ENCODE measurements at regions not wholly inside any gene's neighbourhood (a gene's known extent, or its start where the extent isn't known, plus 50 kb on each side); places are given as distances from the start of the nearest gene placed in this dataset.

DNA sequence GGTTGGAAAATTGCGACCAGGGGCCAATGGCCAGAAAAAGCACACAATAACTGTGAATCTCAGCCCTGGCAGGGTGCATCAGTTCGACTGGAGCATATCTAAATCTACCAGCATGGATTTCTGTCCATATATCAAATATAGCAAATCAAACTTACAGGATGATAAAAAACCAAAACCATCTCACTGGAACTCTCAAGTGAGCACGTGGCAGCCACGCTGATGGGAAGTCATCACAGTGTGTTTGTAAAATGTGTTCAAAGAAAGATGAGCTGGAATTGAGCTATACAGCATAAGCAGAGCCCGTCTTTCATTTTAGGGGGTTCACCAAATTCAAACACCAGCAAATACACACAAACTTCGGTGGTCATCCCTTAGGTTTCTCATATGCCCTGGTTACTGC, 610.1 kb downstream of the AJAP1 start:
- Histone ChIP-seq H3K9me3 (no peaks in the 10 kb centered on the region), H3K27me3 (replicated peaks; ENCODE audit: insufficient read depth) (no peaks in the 10 kb centered on the region), H3K4me1 (replicated peaks) (no peaks in the 10 kb centered on the region), H3K36me3 (no peaks in the 10 kb centered on the region), H3K4me3 (no peak overlapping the region), H3K27ac (no peak overlapping the region)
- TF ChIP-seq POLR2A (IDR thresholded peaks at IDR 0.05), result no peak
- TF ChIP-seq, protein P1, sequence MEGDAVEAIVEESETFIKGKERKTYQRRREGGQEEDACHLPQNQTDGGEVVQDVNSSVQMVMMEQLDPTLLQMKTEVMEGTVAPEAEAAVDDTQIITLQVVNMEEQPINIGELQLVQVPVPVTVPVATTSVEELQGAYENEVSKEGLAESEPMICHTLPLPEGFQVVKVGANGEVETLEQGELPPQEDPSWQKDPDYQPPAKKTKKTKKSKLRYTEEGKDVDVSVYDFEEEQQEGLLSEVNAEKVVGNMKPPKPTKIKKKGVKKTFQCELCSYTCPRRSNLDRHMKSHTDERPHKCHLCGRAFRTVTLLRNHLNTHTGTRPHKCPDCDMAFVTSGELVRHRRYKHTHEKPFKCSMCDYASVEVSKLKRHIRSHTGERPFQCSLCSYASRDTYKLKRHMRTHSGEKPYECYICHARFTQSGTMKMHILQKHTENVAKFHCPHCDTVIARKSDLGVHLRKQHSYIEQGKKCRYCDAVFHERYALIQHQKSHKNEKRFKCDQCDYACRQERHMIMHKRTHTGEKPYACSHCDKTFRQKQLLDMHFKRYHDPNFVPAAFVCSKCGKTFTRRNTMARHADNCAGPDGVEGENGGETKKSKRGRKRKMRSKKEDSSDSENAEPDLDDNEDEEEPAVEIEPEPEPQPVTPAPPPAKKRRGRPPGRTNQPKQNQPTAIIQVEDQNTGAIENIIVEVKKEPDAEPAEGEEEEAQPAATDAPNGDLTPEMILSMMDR (IDR thresholded peaks at IDR 0.05), result no peak
- TF ChIP-seq POLR2AphosphoS5 (IDR thresholded peaks at IDR 0.05), result no peak
- WGBS, result 73% methylated on average over 6 of the region's 6 CpGs
- intact Hi-C loops (cut with DNase I), result no loop called here
- DNase-seq (ENCODE audit: low spot score), result no peak

DNA sequence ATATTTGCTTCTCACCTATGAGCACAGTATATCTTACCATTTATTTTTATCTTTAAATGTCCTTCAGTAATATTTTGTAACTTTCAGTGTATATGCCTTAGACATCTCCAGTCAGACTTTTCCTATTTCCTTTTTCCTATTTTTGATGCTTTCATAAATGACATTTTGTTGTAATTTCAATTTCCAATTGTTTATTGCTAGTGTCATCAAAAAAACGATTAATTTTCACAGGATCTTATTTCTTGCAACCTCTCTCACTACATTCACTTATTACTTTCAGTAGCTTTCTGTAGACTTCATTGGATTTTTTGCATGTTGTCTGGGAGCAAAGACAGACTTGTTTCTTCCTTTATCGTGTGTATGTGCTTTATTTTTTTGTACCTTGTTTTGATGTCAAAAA, 602.4 kb downstream of the AJAP1 start:
- TF ChIP-seq, protein P1 (IDR thresholded peaks at IDR 0.05), result no peak
- no peak for TF ChIP-seq POLR2AphosphoS5 (IDR thresholded peaks at IDR 0.05)
- no peak for DNase-seq (ENCODE audit: low spot score)
- no peak overlapping the region for H3K27ac ChIP-seq
- H3K4me3 ChIP-seq, result no peak overlapping the region
- H3K36me3 ChIP-seq, result no peaks in the 10 kb centered on the region
- intact Hi-C loops (cut with DNase I), result no loop called here
- no peaks in the 10 kb centered on the region for H3K27me3 ChIP-seq (replicated peaks; ENCODE audit: insufficient read depth)
- no peaks in the 10 kb centered on the region for H3K9me3 ChIP-seq
- H3K4me1 ChIP-seq (replicated peaks), result no peaks in the 10 kb centered on the region
- WGBS, result 85% methylated on average over 2 of the region's 2 CpGs

DNA sequence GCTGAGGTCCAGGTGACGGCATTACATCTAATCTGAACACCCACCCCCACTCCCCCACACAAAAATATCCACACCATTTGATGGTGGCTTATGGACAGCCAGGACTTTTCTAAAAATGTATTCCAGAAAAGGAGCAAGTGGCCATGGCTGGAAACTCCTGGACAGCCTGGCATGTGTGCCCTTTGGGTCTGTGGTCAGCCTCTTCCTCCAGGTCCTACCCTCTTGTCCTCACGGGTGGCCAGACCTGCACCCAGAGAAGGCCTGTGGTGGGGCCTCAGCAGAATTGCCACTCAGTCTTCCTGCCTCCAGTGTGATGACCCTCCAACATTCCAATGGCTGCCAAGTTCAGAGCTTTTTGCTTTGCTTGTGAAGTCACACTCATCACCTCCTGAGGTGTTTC, 600.6 kb downstream of the AJAP1 start:
- WGBS, result 100% methylated on average over 2 of the region's 2 CpGs
- Histone ChIP-seq H3K9me3 (no peaks in the 10 kb centered on the region), H3K4me1 (replicated peaks) (no peaks in the 10 kb centered on the region), H3K27me3 (replicated peaks; ENCODE audit: insufficient read depth) (no peaks in the 10 kb centered on the region), H3K27ac (no peak overlapping the region), H3K36me3 (no peaks in the 10 kb centered on the region), H3K4me3 (no peak overlapping the region)
- intact Hi-C loops (cut with DNase I), result no loop called here
- DNase-seq (ENCODE audit: low spot score), result no peak
- no peak for TF ChIP-seq POLR2A (IDR thresholded peaks at IDR 0.05)
- TF ChIP-seq POLR2AphosphoS5 (IDR thresholded peaks at IDR 0.05), result no peak
- TF ChIP-seq, protein P1 (IDR thresholded peaks at IDR 0.05), result no peak

DNA sequence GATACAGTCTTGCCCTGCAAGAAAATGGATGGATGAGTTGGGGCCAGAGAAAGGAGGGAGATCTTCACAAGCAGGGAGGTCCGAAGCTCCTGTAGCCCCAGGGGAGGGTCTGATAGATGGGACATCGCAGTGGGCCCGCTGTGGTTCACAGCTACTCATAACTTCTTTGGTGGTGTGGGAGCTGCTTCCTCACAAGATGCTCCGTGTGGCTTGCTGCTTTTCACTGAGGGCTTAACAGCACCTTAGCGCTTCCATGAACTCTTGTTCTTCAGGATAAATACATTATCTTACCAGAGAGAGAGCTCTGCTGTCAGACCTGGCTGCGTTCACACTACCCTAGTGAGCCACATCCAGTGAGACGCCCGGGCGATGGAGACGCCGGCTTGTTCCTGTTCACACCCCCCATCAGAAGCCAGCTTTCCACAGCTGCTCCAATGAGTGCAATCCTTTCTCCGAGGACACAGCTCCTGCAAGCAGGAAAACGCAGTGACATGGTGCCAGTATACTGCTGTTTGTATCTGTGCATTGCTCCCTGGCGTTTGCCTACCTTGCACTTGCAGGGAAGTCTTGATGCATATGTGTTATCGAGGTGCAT, 599.8 kb downstream of the AJAP1 start:
- Histone ChIP-seq H3K27ac (no peak overlapping the region), H3K4me3 (no peak overlapping the region), H3K4me1 (replicated peaks) (no peaks in the 10 kb centered on the region), H3K36me3 (no peaks in the 10 kb centered on the region), H3K27me3 (replicated peaks; ENCODE audit: insufficient read depth) (no peaks in the 10 kb centered on the region), H3K9me3 (no peaks in the 10 kb centered on the region)
- 81% methylated on average over 15 of the region's 15 CpGs for WGBS
- DNase-seq (ENCODE audit: low spot score), result no peak
- no peak for TF ChIP-seq POLR2A (IDR thresholded peaks at IDR 0.05)
- no peak for TF ChIP-seq POLR2AphosphoS5 (IDR thresholded peaks at IDR 0.05)
- TF ChIP-seq, protein P1 (IDR thresholded peaks at IDR 0.05), result no peak
- intact Hi-C loops (cut with DNase I), result no loop called here

GRCh38 chr1:5253036-5253435, 598.6 kb downstream of the AJAP1 start:
- no peak for DNase-seq (ENCODE audit: low spot score)

More at GRCh38 chr1:5253036-5253435, 598.6 kb downstream of the AJAP1 start:
- no peaks in the 10 kb centered on the region for H3K9me3 ChIP-seq
- 93% methylated on average over 5 of the region's 5 CpGs for WGBS
- TF ChIP-seq POLR2A (IDR thresholded peaks at IDR 0.05) (no peak), POLR2AphosphoS5 (IDR thresholded peaks at IDR 0.05) (no peak)
- TF ChIP-seq, protein P1 (IDR thresholded peaks at IDR 0.05), result no peak
- intact Hi-C loops (cut with DNase I), result no loop called here
- H3K36me3 ChIP-seq, result no peaks in the 10 kb centered on the region
- H3K4me1 ChIP-seq (replicated peaks), result no peaks in the 10 kb centered on the region
- H3K4me3 ChIP-seq, result no peak overlapping the region
- H3K27ac ChIP-seq, result no peak overlapping the region
- no peaks in the 10 kb centered on the region for H3K27me3 ChIP-seq (replicated peaks; ENCODE audit: insufficient read depth)

All from prostate gland (tissue), 2 donors.